ENCODE measurements at regions not wholly inside any gene's neighbourhood (a gene's known extent, or its start where the extent isn't known, plus 50 kb on each side); places are given as distances from the start of the nearest gene placed in this dataset.

- H3K36me3 Mint-ChIP-seq: no peaks in the 10 kb centered on the region
- no peaks in the 10 kb centered on the region for H3K4me1 Mint-ChIP-seq
- peaks cover 0 to 5% (median 0%) of the 10 kb centered on the region in 7 donors for H3K9me3 Mint-ChIP-seq
- H3K4me3 Mint-ChIP-seq: no peak overlapping the region
- ATAC-seq (ENCODE audit: low read depth in 2 of 2) (no peak), DNase-seq (no peak)
- no peak overlapping the region for H3K27ac Mint-ChIP-seq
- peaks cover 0 to 3% (median 0%) of the 10 kb centered on the region in 3 donors for H3K27me3 Mint-ChIP-seq
Measured at GRCh38 chr2:22893761-22894517, 491.0 kb upstream of the KLHL29 start.

- Mint-ChIP-seq H3K4me1 (no peaks in the 10 kb centered on the region), H3K27me3 (peaks cover 0 to 3% (median 0%) of the 10 kb centered on the region in 3 donors), H3K4me3 (no peak overlapping the region), H3K27ac (no peak overlapping the region), H3K36me3 (no peaks in the 10 kb centered on the region), H3K9me3 (peaks cover 0 to 5% (median 0%) of the 10 kb centered on the region in 7 donors)
- no peak for ATAC-seq (ENCODE audit: low read depth in 2 of 2)
- no peak for DNase-seq
Measured at GRCh38 chr2:22894761-22895160, 490.2 kb upstream of the KLHL29 start.

- ATAC-seq (ENCODE audit: low read depth in 2 of 2): no peak
- no peak for DNase-seq
Measured at GRCh38 chr2:22897428-22897827, 487.6 kb upstream of the KLHL29 start.

GRCh38 chr2:22900674-22901073 is 484.3 kb upstream of the KLHL29 start:
- H3K27ac Mint-ChIP-seq: no peak overlapping the region
- DNase-seq: no peak
- no peak overlapping the region for H3K4me3 Mint-ChIP-seq
- H3K9me3 Mint-ChIP-seq: peaks cover 0 to 4% (median 0%) of the 10 kb centered on the region in 7 donors
- no peaks in the 10 kb centered on the region for H3K4me1 Mint-ChIP-seq
- peaks cover 0 to 8% (median 0%) of the 10 kb centered on the region in 3 donors for H3K27me3 Mint-ChIP-seq
- ATAC-seq (ENCODE audit: low read depth in 2 of 2): no peak
- H3K36me3 Mint-ChIP-seq: no peaks in the 10 kb centered on the region

More at GRCh38 chr2:22897428-22897827, 487.6 kb upstream of the KLHL29 start:
- H3K4me1 Mint-ChIP-seq: no peaks in the 10 kb centered on the region
- no peak overlapping the region for H3K4me3 Mint-ChIP-seq
- H3K36me3 Mint-ChIP-seq: no peaks in the 10 kb centered on the region
- H3K9me3 Mint-ChIP-seq: peaks cover 0 to 4% (median 0%) of the 10 kb centered on the region in 7 donors
- no peak overlapping the region for H3K27ac Mint-ChIP-seq
- peaks cover 0 to 7% (median 0%) of the 10 kb centered on the region in 3 donors for H3K27me3 Mint-ChIP-seq

- H3K9me3 Mint-ChIP-seq: peaks cover 0 to 4% (median 0%) of the 10 kb centered on the region in 7 donors
- H3K27me3 Mint-ChIP-seq: peaks cover 0 to 8% (median 0%) of the 10 kb centered on the region in 3 donors
- no peak overlapping the region for H3K27ac Mint-ChIP-seq
- no peak overlapping the region for H3K4me3 Mint-ChIP-seq
- H3K36me3 Mint-ChIP-seq: no peaks in the 10 kb centered on the region
- DNase-seq: no peak
- ATAC-seq (ENCODE audit: low read depth in 2 of 2): no peak
- no peaks in the 10 kb centered on the region for H3K4me1 Mint-ChIP-seq
Measured at GRCh38 chr2:22901471-22902179, 483.4 kb upstream of the KLHL29 start.

- ATAC-seq (ENCODE audit: low read depth in 2 of 2) (no peak), DNase-seq (no peak)
- no peak overlapping the region for H3K27ac Mint-ChIP-seq
- H3K9me3 Mint-ChIP-seq: peaks cover 0 to 4% (median 0%) of the 10 kb centered on the region in 7 donors
- peaks cover 0 to 8% (median 0%) of the 10 kb centered on the region in 3 donors for H3K27me3 Mint-ChIP-seq
- H3K36me3 Mint-ChIP-seq: no peaks in the 10 kb centered on the region
- H3K4me1 Mint-ChIP-seq: no peaks in the 10 kb centered on the region
- no peak overlapping the region for H3K4me3 Mint-ChIP-seq
Measured at GRCh38 chr2:22902180-22902550, 482.8 kb upstream of the KLHL29 start.

GRCh38 chr2:22902662-22903165 is 482.3 kb upstream of the KLHL29 start:
- H3K9me3 Mint-ChIP-seq: peaks cover 0 to 4% (median 0%) of the 10 kb centered on the region in 7 donors
- no peaks in the 10 kb centered on the region for H3K4me1 Mint-ChIP-seq
- no peaks in the 10 kb centered on the region for H3K36me3 Mint-ChIP-seq
- no peak overlapping the region for H3K27ac Mint-ChIP-seq
- peaks cover 0 to 8% (median 0%) of the 10 kb centered on the region in 3 donors for H3K27me3 Mint-ChIP-seq
- no peak overlapping the region for H3K4me3 Mint-ChIP-seq
- no peak for ATAC-seq (ENCODE audit: low read depth in 2 of 2)
- DNase-seq: no peak

- Mint-ChIP-seq H3K36me3 (no peaks in the 10 kb centered on the region), H3K4me3 (no peak overlapping the region), H3K27ac (no peak overlapping the region), H3K4me1 (no peaks in the 10 kb centered on the region), H3K27me3 (peaks cover 0 to 11% (median 0%) of the 10 kb centered on the region in 3 donors), H3K9me3 (peaks cover 0 to 4% (median 0%) of the 10 kb centered on the region in 7 donors)
- DNase-seq (no peak), ATAC-seq (ENCODE audit: low read depth in 2 of 2) (no peak)
Measured at GRCh38 chr2:22903616-22904015, 481.4 kb upstream of the KLHL29 start.

- no peak overlapping the region for H3K27ac Mint-ChIP-seq
- no peaks in the 10 kb centered on the region for H3K36me3 Mint-ChIP-seq
- ATAC-seq (ENCODE audit: low read depth in 2 of 2): no peak
- H3K9me3 Mint-ChIP-seq: peaks cover 0 to 4% (median 0%) of the 10 kb centered on the region in 7 donors
- DNase-seq: no peak
- H3K27me3 Mint-ChIP-seq: peaks cover 0 to 11% (median 0%) of the 10 kb centered on the region in 3 donors
- H3K4me1 Mint-ChIP-seq: no peaks in the 10 kb centered on the region
- H3K4me3 Mint-ChIP-seq: no peak overlapping the region
Measured at GRCh38 chr2:22904126-22904684, 480.8 kb upstream of the KLHL29 start.

- Mint-ChIP-seq H3K27me3 (peaks cover 0 to 6% (median 0%) of the 10 kb centered on the region in 3 donors), H3K9me3 (peaks cover 0 to 4% (median 0%) of the 10 kb centered on the region in 7 donors), H3K4me1 (no peaks in the 10 kb centered on the region), H3K27ac (no peak overlapping the region), H3K4me3 (no peak overlapping the region), H3K36me3 (no peaks in the 10 kb centered on the region)
- DNase-seq (no peak), ATAC-seq (ENCODE audit: low read depth in 2 of 2) (no peak)
Measured at GRCh38 chr2:22907330-22907729, 477.6 kb upstream of the KLHL29 start.

GRCh38 chr2:22912398-22912797 is 472.6 kb upstream of the KLHL29 start:
- H3K27me3 Mint-ChIP-seq: peaks cover 0 to 3% (median 0%) of the 10 kb centered on the region in 3 donors

GRCh38 chr2:22929998-22930397 is 455.0 kb upstream of the KLHL29 start:
- H3K27ac Mint-ChIP-seq: no peak overlapping the region

More at GRCh38 chr2:22912398-22912797, 472.6 kb upstream of the KLHL29 start:
- no peak for ATAC-seq (ENCODE audit: low read depth in 2 of 2)
- H3K27ac Mint-ChIP-seq: no peak overlapping the region
- no peak overlapping the region for H3K4me3 Mint-ChIP-seq
- DNase-seq: no peak
- H3K4me1 Mint-ChIP-seq: no peaks in the 10 kb centered on the region
- H3K36me3 Mint-ChIP-seq: no peaks in the 10 kb centered on the region
- peaks cover 0 to 12% (median 0%) of the 10 kb centered on the region in 7 donors for H3K9me3 Mint-ChIP-seq

GRCh38 chr2:22930781-22931180 is 454.2 kb upstream of the KLHL29 start:
- Mint-ChIP-seq H3K27me3 (peaks cover 0 to 4% (median 0%) of the 10 kb centered on the region in 3 donors), H3K36me3 (no peaks in the 10 kb centered on the region), H3K27ac (peak overlapping the region in 1 of 6 donors; percentile 3), H3K4me1 (no peaks in the 10 kb centered on the region), H3K9me3 (peaks cover 0 to 6% (median 0%) of the 10 kb centered on the region in 7 donors), H3K4me3 (no peak overlapping the region)
- DNase-seq: no peak
- no peak for ATAC-seq (ENCODE audit: low read depth in 2 of 2)

More at GRCh38 chr2:22929998-22930397, 455.0 kb upstream of the KLHL29 start:
- peaks cover 0 to 4% (median 0%) of the 10 kb centered on the region in 3 donors for H3K27me3 Mint-ChIP-seq
- H3K9me3 Mint-ChIP-seq: peaks cover 0 to 6% (median 0%) of the 10 kb centered on the region in 7 donors
- no peak for DNase-seq
- H3K4me1 Mint-ChIP-seq: no peaks in the 10 kb centered on the region
- no peaks in the 10 kb centered on the region for H3K36me3 Mint-ChIP-seq
- ATAC-seq (ENCODE audit: low read depth in 2 of 2): no peak
- no peak overlapping the region for H3K4me3 Mint-ChIP-seq
